ENCODE measurements at regions not wholly inside any gene's neighbourhood (a gene's known extent, or its start where the extent isn't known, plus 50 kb on each side); places are given as distances from the start of the nearest gene placed in this dataset.

DNA sequence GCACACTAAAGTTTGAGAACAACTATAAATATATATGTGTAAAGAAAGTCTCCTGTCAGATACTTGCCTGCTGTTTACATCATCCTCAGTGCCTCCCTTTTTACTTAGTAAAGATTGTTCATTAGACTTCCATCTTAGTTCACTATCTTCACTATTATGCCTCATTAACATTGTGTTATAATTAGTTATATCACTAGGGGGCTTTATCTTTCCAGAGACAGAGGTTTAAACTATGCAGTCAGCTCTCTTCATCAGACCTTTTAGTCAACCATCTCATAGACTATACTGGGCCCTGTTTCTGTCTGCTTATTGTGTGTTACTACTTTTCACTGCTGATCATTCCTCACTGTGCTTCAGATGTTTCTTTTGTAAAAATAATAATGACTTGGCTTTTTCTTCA is 630.8 kb upstream of the KIF2B start:
- Histone ChIP-seq H3K27me3 (ENCODE audit: insufficient read depth) (no peaks in the 10 kb centered on the region), H3K9me2 (no peaks in the 10 kb centered on the region), H3K4me1 (ENCODE audit: control insufficient read depth in 1 of 2, insufficient read depth in 2 of 2, low read depth in 1 of 2, low read length in 1 of 2) (no peaks in the 10 kb centered on the region), H3K79me2 (ENCODE audit: insufficient read depth) (no peaks in the 10 kb centered on the region), H4K20me1 (ENCODE audit: insufficient read depth) (no peaks in the 10 kb centered on the region), H3K36me3 (replicated peaks in 1 of 2; ENCODE audit: control insufficient read depth in 1 of 2, insufficient read depth in 2 of 2, low read length in 1 of 2) (no peaks in the 10 kb centered on the region), H2AFZ (ENCODE audit: low read depth) (no peak overlapping the region), H3K4me3 (ENCODE audit: low read depth in 2 of 2, low read length in 1 of 2) (no peak overlapping the region), H3F3A (replicated peaks; ENCODE audit: insufficient read depth) (no peaks in the 10 kb centered on the region), H3K9me3 (no peaks in the 10 kb centered on the region; the same call in 1 of the 2 replicates), H3K27ac (ENCODE audit: low read depth in 2 of 2, low read length in 1 of 2) (no peak overlapping the region), H3K4me2 (no peak overlapping the region), H3K9ac (no peak overlapping the region)
- TF ChIP-seq CTCF (IDR thresholded peaks at IDR 0.05) (0 out of 2 replicates have a peak, but pooled peaks have one; percentile 7), RAD21 (IDR thresholded peaks at IDR 0.05; ENCODE audit: low read length) (peak; percentile 15; the same call in 1 of the 2 replicates), GABPA (IDR thresholded peaks at IDR 0.05; ENCODE audit: low read depth) (no peak)
- ChIA-PET POLR2A (no interaction called here), CTCF (interaction anchor here (0.6 kb wide), 1 partner anchor 1758 kb away, joined by 4 read pairs; no protein-coding TSS in a partner anchor)
- no peak for DNase-seq

DNA sequence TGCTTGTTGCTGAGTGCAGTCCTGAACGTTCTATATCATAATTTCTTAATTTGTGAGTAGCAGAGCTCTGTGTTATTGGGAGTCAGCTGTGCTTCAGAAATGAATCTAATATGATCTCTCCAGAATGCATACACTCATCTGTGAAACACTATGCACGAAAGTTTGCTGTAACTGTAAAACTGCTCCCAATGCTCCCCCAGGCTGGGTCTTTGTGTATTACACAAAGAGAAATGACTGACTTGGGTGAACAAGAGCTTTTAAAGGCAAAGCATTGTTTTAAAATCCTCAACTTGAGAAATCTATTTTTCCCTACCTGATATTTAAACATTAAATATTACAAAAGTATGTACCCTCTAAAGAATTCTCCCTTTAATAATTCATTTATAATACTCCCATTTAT is 636.7 kb upstream of the KIF2B start:
- no peak overlapping the region for H3K4me3 ChIP-seq (ENCODE audit: low read depth in 2 of 2, low read length in 1 of 2)
- H3K27ac ChIP-seq (ENCODE audit: low read depth in 2 of 2, low read length in 1 of 2): no peak overlapping the region
- H2AFZ ChIP-seq (ENCODE audit: low read depth): no peak overlapping the region
- H3K9ac ChIP-seq: no peak overlapping the region
- H3K27me3 ChIP-seq (ENCODE audit: insufficient read depth): no peaks in the 10 kb centered on the region
- no peak for TF ChIP-seq POLR2AphosphoS5 (IDR thresholded peaks at IDR 0.05; ENCODE audit: low read depth, low read length)
- peak; percentile 55 for TF ChIP-seq RAD21 (IDR thresholded peaks at IDR 0.05; ENCODE audit: low read length)
- no peaks in the 10 kb centered on the region for H3K9me3 ChIP-seq
- no peaks in the 10 kb centered on the region for H4K20me1 ChIP-seq (ENCODE audit: insufficient read depth)
- H3F3A ChIP-seq (replicated peaks; ENCODE audit: insufficient read depth): no peaks in the 10 kb centered on the region
- no peak overlapping the region for H3K4me2 ChIP-seq
- H3K79me2 ChIP-seq (ENCODE audit: insufficient read depth): no peaks in the 10 kb centered on the region
- 4% methylated on average over 2 of the region's 2 CpGs for WGBS (ENCODE audit: low lambda C conversion rate)
- no peaks in the 10 kb centered on the region; a peak in 1 of 4 replicates for H3K4me1 ChIP-seq (ENCODE audit: control insufficient read depth in 1 of 2, insufficient read depth in 2 of 2, low read depth in 1 of 2, low read length in 1 of 2)
- H3K9me2 ChIP-seq: no peaks in the 10 kb centered on the region
- no peak for DNase-seq
- H3K36me3 ChIP-seq (replicated peaks in 1 of 2; ENCODE audit: control insufficient read depth in 1 of 2, insufficient read depth in 2 of 2, low read length in 1 of 2): no peaks in the 10 kb centered on the region
- CTCF ChIA-PET: interaction anchor here (0.6 to 1.3 kb wide), 2 partner anchors 11 to 907 kb away, joined by 3 to 5 read pairs; no protein-coding TSS in a partner anchor
- POLR2A ChIA-PET: no interaction called here

- TF ChIP-seq GATA2 (CRISPR knock-in tag; IDR thresholded peaks at IDR 0.05): no peak
- TF ChIP-seq EP300 (IDR thresholded peaks at IDR 0.05; ENCODE audit: borderline replicate concordance in 1 of 2, low read depth in 1 of 2, low read length in 1 of 2): no peak
- TF ChIP-seq CHD2 (IDR thresholded peaks at IDR 0.05; ENCODE audit: low read length, partially characterized antibody): no peak
- TF ChIP-seq, protein P1, sequence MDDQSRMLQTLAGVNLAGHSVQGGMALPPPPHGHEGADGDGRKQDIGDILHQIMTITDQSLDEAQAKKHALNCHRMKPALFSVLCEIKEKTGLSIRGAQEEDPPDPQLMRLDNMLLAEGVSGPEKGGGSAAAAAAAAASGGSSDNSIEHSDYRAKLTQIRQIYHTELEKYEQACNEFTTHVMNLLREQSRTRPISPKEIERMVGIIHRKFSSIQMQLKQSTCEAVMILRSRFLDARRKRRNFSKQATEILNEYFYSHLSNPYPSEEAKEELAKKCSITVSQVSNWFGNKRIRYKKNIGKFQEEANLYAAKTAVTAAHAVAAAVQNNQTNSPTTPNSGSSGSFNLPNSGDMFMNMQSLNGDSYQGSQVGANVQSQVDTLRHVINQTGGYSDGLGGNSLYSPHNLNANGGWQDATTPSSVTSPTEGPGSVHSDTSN (IDR thresholded peaks at IDR 0.05): no peak
- no peak for TF ChIP-seq IRF3 (IDR thresholded peaks at IDR 0.05; ENCODE audit: low read depth, low read length)
- TF ChIP-seq ZBTB33 (IDR thresholded peaks at IDR 0.05; ENCODE audit: borderline replicate concordance, low read depth): no peak
- no peak for TF ChIP-seq MXI1 (IDR thresholded peaks at IDR 0.05; ENCODE audit: low read depth, low read length)
- no peak for TF ChIP-seq CTCF (IDR thresholded peaks at IDR 0.05)
- POLR2A ChIA-PET: no interaction called here
- Histone ChIP-seq H3K9me2 (peaks cover 6% of the 10 kb centered on the region; the same call in 1 of the 2 replicates), H3K4me2 (no peak overlapping the region), H3K27ac (ENCODE audit: low read depth in 2 of 2, low read length in 1 of 2) (no peak overlapping the region), H3K4me3 (ENCODE audit: low read depth in 2 of 2, low read length in 1 of 2) (no peak overlapping the region), H3K9ac (no peak overlapping the region), H3K27me3 (ENCODE audit: insufficient read depth) (no peaks in the 10 kb centered on the region), H4K20me1 (ENCODE audit: insufficient read depth) (no peaks in the 10 kb centered on the region), H3F3A (replicated peaks; ENCODE audit: insufficient read depth) (no peaks in the 10 kb centered on the region), H3K9me3 (0 out of 2 replicates have a peak, but pooled peaks cover 12% of the 10 kb centered on the region), H3K79me2 (ENCODE audit: insufficient read depth) (no peaks in the 10 kb centered on the region), H3K4me1 (ENCODE audit: control insufficient read depth in 1 of 2, insufficient read depth in 2 of 2, low read depth in 1 of 2, low read length in 1 of 2) (no peaks in the 10 kb centered on the region), H2AFZ (ENCODE audit: low read depth) (no peak overlapping the region), H3K36me3 (replicated peaks in 1 of 2; ENCODE audit: control insufficient read depth in 1 of 2, insufficient read depth in 2 of 2, low read length in 1 of 2) (no peaks in the 10 kb centered on the region)
- CTCF ChIA-PET: no interaction called here
- DNase-seq: no peak
Observed at GRCh38 chr17:53176629-53177028, 646.1 kb upstream of the KIF2B start.
